WI38 (cell line): ENCODE measurements at regions not wholly inside any gene's neighbourhood (a gene's known extent, or its start where the extent isn't known, plus 50 kb on each side); places are given as distances from the start of the nearest gene placed in this dataset.

Source experiments
- H3K4me3 ChIP-seq: 2 replicates; pipeline ENCODE4 v1.5.1; 2011; ENCODE audit warnings: low read depth, mild to moderate bottlenecking, control low read depth, low read length
- CTCF ChIP-seq: IDR thresholded peaks from 2 replicates; pipeline ENCODE4 v1.5.1; 2012; ENCODE audit warnings: low read depth, mild to moderate bottlenecking, control low read depth, low read length

DNA sequence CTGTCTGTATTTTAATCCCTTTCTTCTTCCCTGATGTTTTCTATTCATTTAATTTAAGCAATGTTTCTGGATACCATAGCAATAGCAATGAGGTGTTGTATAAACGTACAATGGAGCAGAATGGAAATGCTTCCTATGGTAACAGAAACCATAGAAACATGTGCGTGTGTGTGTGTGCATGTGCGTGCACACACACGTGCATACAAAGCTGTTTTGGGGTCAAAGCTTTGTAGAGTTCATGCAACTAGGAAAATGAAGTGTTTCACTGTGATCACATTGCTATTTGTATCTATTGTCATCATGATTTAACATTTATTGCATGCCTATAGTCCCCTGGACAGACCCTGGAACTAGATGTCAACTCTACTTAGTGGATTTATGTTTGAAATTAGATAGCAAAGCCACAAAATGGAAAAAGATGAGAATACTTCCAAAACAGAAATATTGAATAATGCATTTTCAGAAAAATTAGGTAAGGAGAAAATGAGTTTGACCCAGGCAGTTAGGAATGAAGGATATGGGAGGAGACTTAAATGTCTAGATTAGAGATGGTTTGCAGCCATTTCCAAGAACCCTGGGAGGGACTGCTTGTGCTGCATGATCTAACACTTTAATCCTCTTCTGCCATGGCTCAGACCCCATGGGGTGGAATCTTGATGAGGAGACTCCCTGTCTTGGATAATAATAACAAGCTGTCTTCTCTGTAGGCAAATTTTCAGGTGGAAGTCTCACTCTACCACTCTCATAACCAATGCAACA lies 124.4 kb downstream of the TRMT11 start:
- TF ChIP-seq CTCF, result no peak
- H3K4me3 ChIP-seq, result no peak overlapping the region

- no peak overlapping the region for H3K4me3 ChIP-seq
- TF ChIP-seq CTCF, result no peak
These were observed 125.0 kb downstream of the TRMT11 start for GRCh38 chr6:126111327-126111726.

DNA sequence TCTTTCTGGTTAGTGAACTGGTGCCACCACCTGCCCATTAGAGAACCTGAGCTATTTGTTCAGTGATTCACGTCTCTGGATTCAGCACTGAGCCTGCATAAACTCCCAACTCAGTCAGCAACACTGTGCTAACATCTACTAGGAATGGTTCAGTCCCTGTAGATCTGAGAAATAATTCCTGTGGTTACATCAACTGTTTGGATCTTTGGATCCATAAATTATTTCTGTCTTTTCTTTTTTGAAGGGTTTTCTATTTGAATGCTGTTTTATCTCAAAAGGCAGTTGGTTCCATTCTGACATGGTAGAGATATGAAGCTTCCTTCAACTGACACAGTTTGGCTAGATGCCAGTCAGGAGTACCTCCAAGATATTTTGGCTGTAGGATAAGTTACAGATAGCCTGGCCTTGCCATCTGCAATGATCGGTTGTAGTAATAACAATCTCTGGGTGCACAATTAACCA lies 125.9 kb downstream of the TRMT11 start:
- TF ChIP-seq CTCF, result no peak
- no peak overlapping the region for H3K4me3 ChIP-seq

- TF ChIP-seq CTCF, result no peak
These were observed 126.9 kb downstream of the TRMT11 start for GRCh38 chr6:126113261-126113660.

DNA sequence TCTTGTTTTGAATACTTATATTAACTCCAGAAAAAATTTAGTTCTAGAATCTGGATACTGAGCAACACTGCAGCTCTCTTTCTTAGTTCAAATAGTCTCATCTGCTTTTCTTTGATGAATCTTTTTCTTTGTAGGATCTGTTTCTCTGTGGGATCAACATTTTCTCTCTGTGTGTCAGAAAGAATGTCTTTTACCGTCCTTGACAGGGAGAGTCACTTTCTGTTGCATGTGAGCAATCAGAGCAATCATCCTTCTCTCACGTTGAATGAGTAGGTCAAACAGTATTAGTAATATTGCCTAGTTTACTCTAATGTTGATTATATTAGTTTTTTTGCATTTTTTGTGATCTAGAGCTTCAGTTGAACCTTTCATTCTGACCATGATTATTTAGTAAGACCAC lies 130.9 kb downstream of the TRMT11 start:
- H3K4me3 ChIP-seq, result no peak overlapping the region
- no peak for TF ChIP-seq CTCF

More at GRCh38 chr6:126113261-126113660, 126.9 kb downstream of the TRMT11 start:
- H3K4me3 ChIP-seq, result no peak overlapping the region

GRCh38 chr6:126118058-126118755 lies 131.9 kb downstream of the TRMT11 start:
- no peak overlapping the region for H3K4me3 ChIP-seq
- no peak for TF ChIP-seq CTCF

GRCh38 chr6:126118936-126119335 lies 132.6 kb downstream of the TRMT11 start:
- no peak for TF ChIP-seq CTCF
- no peak overlapping the region for H3K4me3 ChIP-seq
